IMR-90 (cell line): ENCODE measurements at regions not wholly inside any gene's neighbourhood (a gene's known extent, or its start where the extent isn't known, plus 50 kb on each side); places are given as distances from the start of the nearest gene placed in this dataset.

ENCODE experiments used
- ATAC-seq: fragments of 200-7000 bp; cut with Tn5 transposase; 2 replicates; pipeline ENCODE4 v1.9.1; 2020; ENCODE audit warnings: low read depth, mild to moderate bottlenecking, moderate library complexity
- BruUV-seq: library from RNA; stranded (reverse); fragments of 400-500 nt; replicated peaks from 2 replicates; lab custom pipeline; 2021; lab: Mats Ljungman, UMichigan
- CTCF ChIA-PET: fragments of 300-600 bp; formaldehyde crosslinking; extraction: SDS; loops from one replicate; lab custom pipeline; 2021; ENCODE audit warnings: antibody characterized with exemption; lab: Yijun Ruan, JAX
- POLR2A ChIA-PET: fragments of 300-600 bp; sonication (Branson Sonifier 250); formaldehyde crosslinking; loops from one replicate; lab custom pipeline; 2022; ENCODE audit warnings: antibody characterized with exemption; ENCODE audit not compliant: unreplicated experiment; lab: Charles Lee
- DNase-seq: peaks from one replicate; pipeline ENCODE4 v3.0.0; 2013
- H2AFZ ChIP-seq: replicated peaks from 2 replicates; pipeline ENCODE3; 2013; ENCODE audit warnings: low read length, mild to moderate bottlenecking; ENCODE audit not compliant: poor library complexity
- H2AK5ac ChIP-seq: 2 replicates; pipeline ENCODE4 v1.6.1; 2013; ENCODE audit warnings: low read depth, low read length, inconsistent platforms
- H2AK9ac ChIP-seq: replicated peaks from 2 replicates; pipeline ENCODE3; 2013; ENCODE audit warnings: mild to moderate bottlenecking, low read depth, low read length, moderate library complexity; ENCODE audit not compliant: poor library complexity
- H2BK120ac ChIP-seq: 2 replicates; pipeline ENCODE4 v1.6.1; 2013; ENCODE audit warnings: low read depth, low read length, inconsistent platforms
- H2BK15ac ChIP-seq: 3 replicates; pipeline ENCODE4 v1.6.1; 2013; ENCODE audit warnings: low read depth, low read length, inconsistent platforms
- H2BK20ac ChIP-seq: 2 replicates; pipeline ENCODE4 v1.6.1; 2013; ENCODE audit warnings: low read depth, mild to moderate bottlenecking, inconsistent platforms, low read length, moderate library complexity
- H2BK5ac ChIP-seq: 2 replicates; pipeline ENCODE4 v1.6.1; 2013; ENCODE audit warnings: mild to moderate bottlenecking, low read depth, low read length, inconsistent platforms; ENCODE audit not compliant: poor library complexity, severe bottlenecking
- H3K14ac ChIP-seq: replicated peaks from 2 replicates; pipeline ENCODE4 v1.6.1; 2013; ENCODE audit warnings: low read depth, low read length, inconsistent platforms
- H3K18ac ChIP-seq: 2 replicates; pipeline ENCODE4 v1.6.1; 2013; ENCODE audit warnings: low read depth, low read length, control low read depth
- H3K23ac ChIP-seq: 2 replicates; pipeline ENCODE4 v1.6.1; 2013; ENCODE audit warnings: low read depth, low read length, inconsistent platforms
- H3K27ac ChIP-seq: 2 replicates; pipeline ENCODE4 v1.5.1; 2013; ENCODE audit warnings: mild to moderate bottlenecking, control low read depth, low read length; ENCODE audit not compliant: insufficient read depth
- H3K27me3 ChIP-seq: 2 replicates; pipeline ENCODE4 v1.6.1; 2013; ENCODE audit warnings: low read length; ENCODE audit not compliant: control insufficient read depth, insufficient read depth
- H3K36me3 ChIP-seq: 2 replicates; pipeline ENCODE4 v1.6.1; 2013; ENCODE audit warnings: low read length, mixed read lengths; ENCODE audit not compliant: control insufficient read depth, insufficient read depth
- H3K4ac ChIP-seq: 2 replicates; pipeline ENCODE4 v1.6.1; 2013; ENCODE audit warnings: low read depth, low read length, inconsistent platforms
- H3K4me1 ChIP-seq: 2 replicates; pipeline ENCODE4 v1.6.1; 2013; ENCODE audit warnings: low read length, mixed read lengths; ENCODE audit not compliant: control insufficient read depth, insufficient read depth
- H3K4me2 ChIP-seq: 2 replicates; pipeline ENCODE4 v1.6.1; 2013; ENCODE audit warnings: low read depth, mild to moderate bottlenecking, control low read depth, low read length, moderate library complexity
- H3K4me3 ChIP-seq: 2 replicates; pipeline ENCODE4 v1.5.1; 2013; ENCODE audit warnings: low read depth, mild to moderate bottlenecking, control low read depth, low read length, moderate library complexity; ENCODE audit not compliant: insufficient read depth
- H3K56ac ChIP-seq: 2 replicates; pipeline ENCODE4 v1.6.1; 2013; ENCODE audit warnings: low read length, inconsistent platforms; ENCODE audit not compliant: insufficient read depth; ENCODE audit errors: extremely low read depth
- H3K79me1 ChIP-seq, 2 experiments: 2 replicates each; pipeline ENCODE4 v1.6.1; 2013; ENCODE audit warnings: low read length in 2 of 2, inconsistent platforms in 1 of 2, low read depth in 1 of 2
- H3K9ac ChIP-seq: 2 replicates; pipeline ENCODE4 v1.6.1; 2013; ENCODE audit warnings: low read depth, low read length, control low read depth
- H3K9me1 ChIP-seq: 2 replicates; pipeline ENCODE4 v1.6.1; 2013; ENCODE audit warnings: low read length, inconsistent platforms; ENCODE audit not compliant: insufficient read depth
- H3K9me3 ChIP-seq: 2 replicates; pipeline ENCODE4 v1.6.1; 2013; ENCODE audit warnings: low read length; ENCODE audit not compliant: control insufficient read depth, insufficient read depth
- H4K20me1 ChIP-seq: 2 replicates; pipeline ENCODE4 v1.6.1; 2013; ENCODE audit warnings: low read length, inconsistent platforms; ENCODE audit not compliant: insufficient read depth
- H4K5ac ChIP-seq: 2 replicates; pipeline ENCODE4 v1.6.1; 2013; ENCODE audit warnings: mild to moderate bottlenecking, low read depth, low read length, control low read depth
- H4K8ac ChIP-seq, 2 experiments: 2 replicates each; pipeline ENCODE4 v1.6.1; 2013; ENCODE audit warnings: low read depth in 2 of 2, low read length in 2 of 2, control low read depth in 1 of 2, inconsistent platforms in 1 of 2
- H4K91ac ChIP-seq: 2 replicates; pipeline ENCODE4 v1.6.1; 2013; ENCODE audit warnings: low read depth, low read length, inconsistent platforms; ENCODE audit not compliant: insufficient read depth
- BHLHE40 ChIP-seq: fragments of 150-350 bp; IDR thresholded peaks from 2 replicates; pipeline ENCODE4 v1.6.1; 2016; ENCODE audit warnings: mild to moderate bottlenecking, low read depth, low read length
- CEBPB ChIP-seq: IDR thresholded peaks from 2 replicates; pipeline ENCODE4 v1.6.1; 2012; ENCODE audit warnings: low read depth, low read length, improper control_type of control experiment
- CHD1 ChIP-seq: IDR thresholded peaks from 2 replicates; pipeline ENCODE4 v1.6.1; 2012; ENCODE audit warnings: low read depth, low read length, improper control_type of control experiment
- FOS ChIP-seq: fragments of 150-350 bp; IDR thresholded peaks from 2 replicates; pipeline ENCODE4 v1.6.1; 2016; ENCODE audit warnings: low read depth, low read length
- MAZ ChIP-seq: IDR thresholded peaks from 2 replicates; pipeline ENCODE4 v1.6.1; 2012; ENCODE audit warnings: low read depth, mild to moderate bottlenecking, low read length, improper control_type of control experiment, moderate library complexity, borderline replicate concordance
- MXI1 ChIP-seq: IDR thresholded peaks from 2 replicates; pipeline ENCODE4 v1.6.1; 2012; ENCODE audit warnings: low read depth, mild to moderate bottlenecking, low read length, moderate library complexity, borderline replicate concordance
- NFE2L2 ChIP-seq: fragments of 150-350 bp; IDR thresholded peaks from 2 replicates; pipeline ENCODE4 v1.6.1; 2016; ENCODE audit warnings: low read depth, mild to moderate bottlenecking, low read length
- POLR2A ChIP-seq: IDR thresholded peaks from 2 replicates; pipeline ENCODE4 v1.6.1; 2012; ENCODE audit warnings: mild to moderate bottlenecking, low read depth, low read length
- RAD21 ChIP-seq: IDR thresholded peaks from 2 replicates; pipeline ENCODE4 v1.6.1; 2012; ENCODE audit warnings: low read length, improper control_type of control experiment
- RCOR1 ChIP-seq: IDR thresholded peaks from 2 replicates; pipeline ENCODE4 v1.6.1; 2012; ENCODE audit warnings: mild to moderate bottlenecking, low read length, improper control_type of control experiment; ENCODE audit not compliant: insufficient replicate concordance
- RFX5 ChIP-seq: IDR thresholded peaks from 2 replicates; pipeline ENCODE4 v1.8.0; 2012; ENCODE audit warnings: low read depth, mild to moderate bottlenecking, low read length, moderate library complexity
- SMC3 ChIP-seq: fragments of 150-350 bp; IDR thresholded peaks from 2 replicates; pipeline ENCODE4 v1.6.1; 2016; ENCODE audit warnings: low read depth, mild to moderate bottlenecking, antibody characterized with exemption, low read length, moderate library complexity
- WGBS, 2 experiments: methylation state at CpG; one replicate each; pipeline versions ENCODE4 v1.1.5 to v1.1.7; 2013; ENCODE audit warnings: missing lambda C conversion rate in 2 of 2; ENCODE audit not compliant: insufficient read length in 1 of 2; ENCODE audit errors: extremely low coverage in 2 of 2; 5-methylcytosine and 5-hydroxymethylcytosine counted together
- dilution Hi-C: fragments of 300-500 bp; cut with HindIII; formaldehyde crosslinking; loops from one replicate; pipeline ENCODE4 v1.14.3; 2018; ENCODE audit warnings: low sequenced_read_pairs; ENCODE audit not compliant: unreplicated experiment
- in situ Hi-C: fragments of 300-500 bp; cut with MboI; formaldehyde crosslinking; loops from 3 replicates; pipeline ENCODE4 v1.14.3; 2019; ENCODE audit warnings: low sequenced_read_pairs, inconsistent platforms, mixed read lengths
- intact Hi-C: fragments of 100-400 bp; cut with micrococcal nuclease; formaldehyde crosslinking; loops from 2 replicates; pipeline ENCODE4 v1.10.0; 2022
- TF ChIP-seq, protein P1 (sequence below): fragments of 150-350 bp; IDR thresholded peaks from 2 replicates; pipeline ENCODE4 v1.6.1; 2017; ENCODE audit warnings: mild to moderate bottlenecking, antibody characterized with exemption, low read length, low read depth
- TF ChIP-seq, protein P2 (sequence below): conservative IDR thresholded peaks from 2 replicates; pipeline ENCODE4 v1.5.1; 2012; ENCODE audit warnings: mild to moderate bottlenecking, low read depth, low read length, improper control_type of control experiment

DNA sequence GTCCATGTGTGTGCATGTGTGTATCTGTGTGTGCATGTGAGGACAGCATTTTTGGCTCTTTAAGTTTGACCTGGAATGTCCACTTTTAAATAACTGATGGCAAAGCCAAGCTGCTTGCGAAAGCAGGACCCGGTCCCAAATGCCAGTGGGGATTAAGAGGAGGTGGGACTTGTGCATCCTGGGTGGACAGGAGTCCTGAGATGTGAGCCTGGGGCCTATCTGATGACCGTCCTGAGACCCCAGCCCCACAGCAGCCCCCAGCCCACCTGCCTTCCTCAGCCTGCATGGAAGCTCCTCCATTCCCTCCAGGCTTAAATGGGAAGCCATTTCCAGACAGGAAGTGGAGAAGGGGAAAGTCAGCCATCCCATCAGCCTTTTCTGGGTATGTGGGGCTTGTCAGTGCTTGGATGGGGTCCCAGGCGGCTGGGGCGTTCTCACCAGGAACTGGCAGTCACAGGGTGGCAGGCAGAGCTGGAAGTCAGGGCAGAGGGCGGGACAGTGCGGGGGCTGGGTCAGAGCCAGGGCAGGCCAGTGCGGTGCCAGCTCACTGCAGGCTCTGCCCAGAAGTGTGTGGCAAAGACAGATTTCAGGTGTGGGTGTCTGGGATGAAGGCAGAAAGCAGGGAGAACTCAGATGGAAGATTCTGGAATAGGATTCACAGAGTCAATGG lies 117.8 kb downstream of the ACKR3 start:
- dilution Hi-C loops, result no loop called here
- Histone ChIP-seq H2AK5ac (no peak overlapping the region), H3K9me3 (no peaks in the 10 kb centered on the region), H3K36me3 (no peaks in the 10 kb centered on the region), H3K4me3 (no peak overlapping the region), H3K23ac (no peak overlapping the region), H3K79me1 (no peaks in the 10 kb centered on the region), H3K4me1 (peaks cover 2% of the 10 kb centered on the region; the same call in 1 of the 2 replicates), H2BK5ac (no peak overlapping the region), H3K14ac (no peak overlapping the region), H3K27me3 (peaks cover 18% of the 10 kb centered on the region), H3K27ac (no peak overlapping the region), H3K4me2 (no peak overlapping the region), H3K9me1 (no peaks in the 10 kb centered on the region), H3K18ac (no peak overlapping the region), H4K20me1 (no peaks in the 10 kb centered on the region), H2BK15ac (no peak overlapping the region), H4K91ac (no peak overlapping the region), H3K4ac (no peak overlapping the region), H2BK120ac (no peak overlapping the region), H2AFZ (no peak overlapping the region), H2BK20ac (no peak overlapping the region), H2AK9ac (no peak overlapping the region), H3K9ac (no peak overlapping the region), H3K56ac (no peak overlapping the region), H4K5ac (no peak overlapping the region), H4K8ac (no peak overlapping the region)
- in situ Hi-C loops, result no loop called here
- BruUV-seq, result no TSS peak
- POLR2A ChIA-PET, result no interaction called here
- 38% methylated on average over 5 of the region's 8 CpGs; no CpG with 5 or more reads in 1 of the 2 experiments for WGBS, 2 experiments
- intact Hi-C loops, result no loop called here
- DNase-seq, result no peak
- no peak for ATAC-seq
- TF ChIP-seq CEBPB, result no peak
- TF ChIP-seq RFX5, result no peak
- no peak for TF ChIP-seq SMC3
- no peak for TF ChIP-seq RCOR1
- no peak for TF ChIP-seq FOS
- TF ChIP-seq BHLHE40, result no peak
- no peak for TF ChIP-seq MAZ
- TF ChIP-seq, protein P1, sequence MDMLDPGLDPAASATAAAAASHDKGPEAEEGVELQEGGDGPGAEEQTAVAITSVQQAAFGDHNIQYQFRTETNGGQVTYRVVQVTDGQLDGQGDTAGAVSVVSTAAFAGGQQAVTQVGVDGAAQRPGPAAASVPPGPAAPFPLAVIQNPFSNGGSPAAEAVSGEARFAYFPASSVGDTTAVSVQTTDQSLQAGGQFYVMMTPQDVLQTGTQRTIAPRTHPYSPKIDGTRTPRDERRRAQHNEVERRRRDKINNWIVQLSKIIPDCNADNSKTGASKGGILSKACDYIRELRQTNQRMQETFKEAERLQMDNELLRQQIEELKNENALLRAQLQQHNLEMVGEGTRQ, result no peak
- no peak for TF ChIP-seq MXI1
- TF ChIP-seq CHD1, result no peak
- no peak for TF ChIP-seq NFE2L2
- TF ChIP-seq, protein P2, sequence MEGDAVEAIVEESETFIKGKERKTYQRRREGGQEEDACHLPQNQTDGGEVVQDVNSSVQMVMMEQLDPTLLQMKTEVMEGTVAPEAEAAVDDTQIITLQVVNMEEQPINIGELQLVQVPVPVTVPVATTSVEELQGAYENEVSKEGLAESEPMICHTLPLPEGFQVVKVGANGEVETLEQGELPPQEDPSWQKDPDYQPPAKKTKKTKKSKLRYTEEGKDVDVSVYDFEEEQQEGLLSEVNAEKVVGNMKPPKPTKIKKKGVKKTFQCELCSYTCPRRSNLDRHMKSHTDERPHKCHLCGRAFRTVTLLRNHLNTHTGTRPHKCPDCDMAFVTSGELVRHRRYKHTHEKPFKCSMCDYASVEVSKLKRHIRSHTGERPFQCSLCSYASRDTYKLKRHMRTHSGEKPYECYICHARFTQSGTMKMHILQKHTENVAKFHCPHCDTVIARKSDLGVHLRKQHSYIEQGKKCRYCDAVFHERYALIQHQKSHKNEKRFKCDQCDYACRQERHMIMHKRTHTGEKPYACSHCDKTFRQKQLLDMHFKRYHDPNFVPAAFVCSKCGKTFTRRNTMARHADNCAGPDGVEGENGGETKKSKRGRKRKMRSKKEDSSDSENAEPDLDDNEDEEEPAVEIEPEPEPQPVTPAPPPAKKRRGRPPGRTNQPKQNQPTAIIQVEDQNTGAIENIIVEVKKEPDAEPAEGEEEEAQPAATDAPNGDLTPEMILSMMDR, result no peak
- TF ChIP-seq RAD21, result no peak
- TF ChIP-seq POLR2A, result no peak
- CTCF ChIA-PET, result no interaction called here
